ENCODE measurements at regions not wholly inside any gene's neighbourhood (a gene's known extent, or its start where the extent isn't known, plus 50 kb on each side); places are given as distances from the start of the nearest gene placed in this dataset.

- no peak overlapping the region for H2AFZ ChIP-seq (ENCODE audit: low read depth, low read length)
- DNase-seq: no peak
Measured at GRCh38 chr3:5348229-5348902, 160.9 kb downstream of the EDEM1 start.

GRCh38 chr3:5349343-5349742 is 161.8 kb downstream of the EDEM1 start:
- peaks cover 2% of the 10 kb centered on the region for H3K27me3 ChIP-seq (ENCODE audit: insufficient read depth, low read length, poor library complexity)
- DNase-seq (no peak), ATAC-seq (ENCODE audit: insufficient read depth, low read depth) (no peak)
- no peaks in the 10 kb centered on the region for H3K4me1 ChIP-seq (ENCODE audit: insufficient read depth, low read length)
- no peaks in the 10 kb centered on the region for H3K79me2 ChIP-seq (ENCODE audit: insufficient read depth, low read length)
- H3K4me3 ChIP-seq (ENCODE audit: low read depth in 1 of 2, low read length in 2 of 2): no peak overlapping the region
- no peaks in the 10 kb centered on the region for H4K20me1 ChIP-seq (ENCODE audit: insufficient read depth, low read length)
- no peaks in the 10 kb centered on the region for H3K36me3 ChIP-seq (ENCODE audit: insufficient read depth, low read length)
- H2AFZ ChIP-seq (ENCODE audit: low read depth, low read length): no peak overlapping the region
- H3K9ac ChIP-seq (ENCODE audit: low read depth, low read length): no peak overlapping the region
- no peak overlapping the region for H3K27ac ChIP-seq (ENCODE audit: low read length)
- TF ChIP-seq CTCF (IDR thresholded peaks at IDR 0.05; ENCODE audit: borderline replicate concordance, extremely low read depth, low read length, poor library complexity, severe bottlenecking): no peak
- TF ChIP-seq EZH2 (IDR thresholded peaks at IDR 0.05; ENCODE audit: borderline replicate concordance, low read depth, low read length, severe bottlenecking): no peak
- H3K4me2 ChIP-seq (ENCODE audit: insufficient read depth, low read length): no peak overlapping the region
- no peaks in the 10 kb centered on the region for H3K9me3 ChIP-seq (ENCODE audit: insufficient read depth, low read length, severe bottlenecking)

More at GRCh38 chr3:5348229-5348902, 160.9 kb downstream of the EDEM1 start:
- H3K27me3 ChIP-seq (ENCODE audit: insufficient read depth, low read length, poor library complexity): peaks cover 5% of the 10 kb centered on the region
- no peak overlapping the region for H3K9ac ChIP-seq (ENCODE audit: low read depth, low read length)
- no peaks in the 10 kb centered on the region for H3K36me3 ChIP-seq (ENCODE audit: insufficient read depth, low read length)
- no peak for ATAC-seq (ENCODE audit: insufficient read depth, low read depth)
- no peak overlapping the region for H3K27ac ChIP-seq (ENCODE audit: low read length)
- no peaks in the 10 kb centered on the region for H3K9me3 ChIP-seq (ENCODE audit: insufficient read depth, low read length, severe bottlenecking)
- no peaks in the 10 kb centered on the region for H4K20me1 ChIP-seq (ENCODE audit: insufficient read depth, low read length)
- H3K4me1 ChIP-seq (ENCODE audit: insufficient read depth, low read length): no peaks in the 10 kb centered on the region
- TF ChIP-seq EZH2 (IDR thresholded peaks at IDR 0.05; ENCODE audit: borderline replicate concordance, low read depth, low read length, severe bottlenecking): no peak
- no peak for TF ChIP-seq CTCF (IDR thresholded peaks at IDR 0.05; ENCODE audit: borderline replicate concordance, extremely low read depth, low read length, poor library complexity, severe bottlenecking)
- H3K4me2 ChIP-seq (ENCODE audit: insufficient read depth, low read length): no peak overlapping the region
- H3K4me3 ChIP-seq (ENCODE audit: low read depth in 1 of 2, low read length in 2 of 2): no peak overlapping the region
- H3K79me2 ChIP-seq (ENCODE audit: insufficient read depth, low read length): no peaks in the 10 kb centered on the region

- Histone ChIP-seq H3K9ac (ENCODE audit: low read depth, low read length) (no peak overlapping the region), H3K9me3 (ENCODE audit: insufficient read depth, low read length, severe bottlenecking) (no peaks in the 10 kb centered on the region), H3K4me1 (ENCODE audit: insufficient read depth, low read length) (no peaks in the 10 kb centered on the region), H3K79me2 (ENCODE audit: insufficient read depth, low read length) (no peaks in the 10 kb centered on the region), H3K27me3 (ENCODE audit: insufficient read depth, low read length, poor library complexity) (peaks cover 5% of the 10 kb centered on the region), H4K20me1 (ENCODE audit: insufficient read depth, low read length) (no peaks in the 10 kb centered on the region), H3K4me2 (ENCODE audit: insufficient read depth, low read length) (no peak overlapping the region), H3K27ac (ENCODE audit: low read length) (no peak overlapping the region), H3K4me3 (ENCODE audit: low read depth in 1 of 2, low read length in 2 of 2) (no peak overlapping the region), H2AFZ (ENCODE audit: low read depth, low read length) (no peak overlapping the region), H3K36me3 (ENCODE audit: insufficient read depth, low read length) (no peaks in the 10 kb centered on the region)
- no peak for TF ChIP-seq EZH2 (IDR thresholded peaks at IDR 0.05; ENCODE audit: borderline replicate concordance, low read depth, low read length, severe bottlenecking)
- TF ChIP-seq CTCF (IDR thresholded peaks at IDR 0.05; ENCODE audit: borderline replicate concordance, extremely low read depth, low read length, poor library complexity, severe bottlenecking): no peak
- ATAC-seq (ENCODE audit: insufficient read depth, low read depth) (no peak), DNase-seq (no peak)
Measured at GRCh38 chr3:5357089-5357488, 169.6 kb downstream of the EDEM1 start.

All from DND-41 (cell line).